Liver (tissue), 8 donors: ENCODE measurements at regions not wholly inside any gene's neighbourhood (a gene's known extent, or its start where the extent isn't known, plus 50 kb on each side); places are given as distances from the start of the nearest gene placed in this dataset.

Source experiments
- DNase-seq: peaks from one replicate; pipeline ENCODE4 v3.0.0-alpha.2; 2017; ENCODE audit warnings: low spot score
- H3K27ac ChIP-seq, 2 donors: one replicate each; pipeline ENCODE4 v1.7.0; 2013; ENCODE audit warnings: inconsistent platforms in 2 of 2, low read length in 2 of 2, control low read depth in 1 of 2, low read depth in 1 of 2, mild to moderate bottlenecking in 1 of 2
- H3K27me3 ChIP-seq, 4 donors: one replicate each; pipeline versions ENCODE4 v1.6.1 to v1.7.0; 2013; ENCODE audit warnings: low read length in 3 of 4, inconsistent platforms in 1 of 4, mild to moderate bottlenecking in 1 of 4, moderate library complexity in 1 of 4; ENCODE audit not compliant: control insufficient read depth in 4 of 4, insufficient read depth in 4 of 4
- H3K36me3 ChIP-seq, 4 donors: one replicate each; pipeline versions ENCODE4 v1.6.1 to v1.7.0; 2013; ENCODE audit warnings: low read length in 3 of 4, mild to moderate bottlenecking in 3 of 4, low read depth in 1 of 4, moderate library complexity in 1 of 4; ENCODE audit not compliant: control insufficient read depth in 4 of 4, insufficient read depth in 3 of 4
- H3K4me1 ChIP-seq, 4 donors: one replicate each; pipeline versions ENCODE4 v1.6.1 to v1.7.0; 2013; ENCODE audit warnings: low read length in 3 of 4, mild to moderate bottlenecking in 3 of 4, moderate library complexity in 1 of 4; ENCODE audit not compliant: control insufficient read depth in 4 of 4, insufficient read depth in 4 of 4
- H3K4me3 ChIP-seq, 3 donors: one replicate each; pipeline versions ENCODE4 v1.6.1 to v1.7.0; 2013; ENCODE audit warnings: low read length in 3 of 3, control low read depth in 1 of 3, low read depth in 1 of 3, mild to moderate bottlenecking in 1 of 3
- H3K9ac ChIP-seq, 2 donors: one replicate each; pipeline ENCODE4 v1.7.0; 2013; ENCODE audit warnings: low read length in 2 of 2, mild to moderate bottlenecking in 2 of 2, moderate library complexity in 2 of 2, control low read depth in 1 of 2, low read depth in 1 of 2
- H3K9me3 ChIP-seq, 4 donors: one replicate each; pipeline versions ENCODE4 v1.6.1 to v1.7.0; 2013; ENCODE audit warnings: low read length in 3 of 4; ENCODE audit not compliant: control insufficient read depth in 4 of 4
- CTCF ChIP-seq: fragments of 150-350 bp; IDR thresholded peaks from 2 replicates; pipeline ENCODE4 v1.5.1; 2017; ENCODE audit warnings: improper control_type of control experiment, low read depth, low read length; ENCODE audit not compliant: missing input control
- FOXA1 ChIP-seq: IDR thresholded peaks from 2 replicates; pipeline ENCODE4 v1.6.1; 2016; ENCODE audit warnings: antibody characterized with exemption
- FOXA2 ChIP-seq: IDR thresholded peaks from 2 replicates; pipeline ENCODE4 v1.6.1; 2016; ENCODE audit warnings: antibody characterized with exemption
- HNF4A ChIP-seq, 2 donors: conservative IDR thresholded peaks; 2 replicates each; pipeline ENCODE4 v1.6.1; 2016; ENCODE audit warnings: antibody characterized with exemption in 2 of 2, mild to moderate bottlenecking in 2 of 2
- JUND ChIP-seq, 2 donors: IDR thresholded peaks; 2 replicates each; pipeline ENCODE4 v1.6.1; 2016; ENCODE audit warnings: antibody characterized with exemption in 2 of 2
- MAX ChIP-seq: IDR thresholded peaks from 2 replicates; pipeline ENCODE4 v1.6.1; 2016; ENCODE audit warnings: antibody characterized with exemption
- RAD21 ChIP-seq, 2 donors: IDR thresholded peaks; 2 replicates each; pipeline ENCODE4 v1.6.1; 2016; ENCODE audit warnings: antibody characterized with exemption in 2 of 2, mild to moderate bottlenecking in 2 of 2
- SP1 ChIP-seq: IDR thresholded peaks from 2 replicates; pipeline ENCODE4 v1.6.1; 2018; ENCODE audit warnings: antibody characterized with exemption, mild to moderate bottlenecking
- TAF1 ChIP-seq: conservative IDR thresholded peaks from 2 replicates; pipeline ENCODE4 v1.6.1; 2016; ENCODE audit warnings: antibody characterized with exemption, mild to moderate bottlenecking
- YY1 ChIP-seq: IDR thresholded peaks from 2 replicates; pipeline ENCODE4 v1.6.1; 2016; ENCODE audit warnings: antibody characterized with exemption, mild to moderate bottlenecking
- WGBS: extraction: QIAGEN DNeasy Blood & Tissue Kit; methylation state at CpG from one replicate; pipeline ENCODE4 v1.1.7; 2013; 5-methylcytosine and 5-hydroxymethylcytosine counted together
- TF ChIP-seq, protein P1 (sequence below): IDR thresholded peaks from 2 replicates; pipeline ENCODE4 v1.6.1; 2016; ENCODE audit warnings: antibody characterized with exemption
- TF ChIP-seq, protein P2 (sequence below): IDR thresholded peaks from 2 replicates; pipeline ENCODE4 v1.6.1; 2016; ENCODE audit warnings: antibody characterized with exemption
- donor health status: healthy.
- donor health status: healthy.
- donor health status: healthy.
- donor health status: healthy.
- donor health status: healthy.

GRCh38 chr5:93141969-93142368, 439.1 kb downstream of the NR2F1-AS1 start:
- Histone ChIP-seq H3K27me3 (no peaks in the 10 kb centered on the region), H3K36me3 (no peaks in the 10 kb centered on the region), H3K4me1 (no peaks in the 10 kb centered on the region), H3K27ac (no peak overlapping the region), H3K9ac (no peak overlapping the region), H3K4me3 (no peak overlapping the region), H3K9me3 (no peaks in the 10 kb centered on the region)
- 38% methylated on average over 2 of the region's 2 CpGs for WGBS
- no peak for DNase-seq
- TF ChIP-seq RAD21 (IDR thresholded peaks at IDR 0.05), result no peak
- TF ChIP-seq YY1, result no peak
- TF ChIP-seq FOXA2, result no peak
- no peak for TF ChIP-seq SP1
- no peak for TF ChIP-seq JUND (IDR thresholded peaks at IDR 0.05)
- TF ChIP-seq, protein P1, sequence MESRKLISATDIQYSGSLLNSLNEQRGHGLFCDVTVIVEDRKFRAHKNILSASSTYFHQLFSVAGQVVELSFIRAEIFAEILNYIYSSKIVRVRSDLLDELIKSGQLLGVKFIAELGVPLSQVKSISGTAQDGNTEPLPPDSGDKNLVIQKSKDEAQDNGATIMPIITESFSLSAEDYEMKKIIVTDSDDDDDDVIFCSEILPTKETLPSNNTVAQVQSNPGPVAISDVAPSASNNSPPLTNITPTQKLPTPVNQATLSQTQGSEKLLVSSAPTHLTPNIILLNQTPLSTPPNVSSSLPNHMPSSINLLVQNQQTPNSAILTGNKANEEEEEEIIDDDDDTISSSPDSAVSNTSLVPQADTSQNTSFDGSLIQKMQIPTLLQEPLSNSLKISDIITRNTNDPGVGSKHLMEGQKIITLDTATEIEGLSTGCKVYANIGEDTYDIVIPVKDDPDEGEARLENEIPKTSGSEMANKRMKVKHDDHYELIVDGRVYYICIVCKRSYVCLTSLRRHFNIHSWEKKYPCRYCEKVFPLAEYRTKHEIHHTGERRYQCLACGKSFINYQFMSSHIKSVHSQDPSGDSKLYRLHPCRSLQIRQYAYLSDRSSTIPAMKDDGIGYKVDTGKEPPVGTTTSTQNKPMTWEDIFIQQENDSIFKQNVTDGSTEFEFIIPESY, result no peak
- no peak for TF ChIP-seq CTCF
- TF ChIP-seq HNF4A (conservative IDR thresholded peaks at IDR 0.05), result no peak
- TF ChIP-seq, protein P2, sequence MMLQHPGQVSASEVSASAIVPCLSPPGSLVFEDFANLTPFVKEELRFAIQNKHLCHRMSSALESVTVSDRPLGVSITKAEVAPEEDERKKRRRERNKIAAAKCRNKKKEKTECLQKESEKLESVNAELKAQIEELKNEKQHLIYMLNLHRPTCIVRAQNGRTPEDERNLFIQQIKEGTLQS, result no peak
- no peak for TF ChIP-seq TAF1
- no peak for TF ChIP-seq MAX

DNA sequence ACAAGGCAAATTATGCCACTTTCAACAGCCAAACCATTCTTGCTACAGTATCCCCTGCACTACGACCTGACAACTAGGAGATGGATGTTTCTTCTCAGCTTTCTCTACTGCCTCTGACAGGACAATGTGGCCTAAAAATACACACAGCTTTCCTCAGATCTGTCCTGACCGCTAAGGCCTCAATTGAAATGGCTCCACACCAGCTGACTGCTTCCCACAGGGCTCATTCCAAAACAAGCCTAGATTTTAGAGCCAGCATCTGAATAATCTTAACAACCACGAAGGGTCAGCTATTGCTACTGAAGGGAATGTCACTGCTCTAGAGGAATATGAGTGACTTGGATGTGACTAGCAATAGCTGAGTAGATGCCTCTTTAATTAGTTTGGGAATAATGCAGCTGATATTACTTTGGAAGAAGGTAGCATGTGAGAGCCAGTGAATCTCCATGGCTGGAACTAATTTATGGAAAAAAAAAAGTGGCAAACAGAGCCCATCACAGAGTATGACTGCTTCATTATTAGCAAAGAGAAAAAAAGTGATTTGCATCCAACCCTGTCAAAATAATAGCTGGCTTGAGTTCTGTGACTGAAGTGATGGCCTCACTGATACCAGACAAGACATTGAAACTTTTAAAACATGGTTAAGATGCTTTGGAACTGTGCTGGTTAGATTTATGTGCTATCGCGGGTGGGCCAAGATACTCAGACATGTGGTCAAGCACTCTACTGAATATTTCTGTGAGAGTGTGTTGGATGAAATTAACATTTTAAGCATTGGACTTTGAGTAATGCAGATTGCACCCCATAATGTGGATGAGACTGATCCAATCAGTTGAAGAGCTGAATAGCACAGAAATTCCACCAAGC, 450.2 kb downstream of the NR2F1-AS1 start:
- Histone ChIP-seq H3K9ac (no peak overlapping the region), H3K36me3 (no peaks in the 10 kb centered on the region), H3K4me1 (no peaks in the 10 kb centered on the region), H3K4me3 (no peak overlapping the region), H3K27ac (no peak overlapping the region), H3K9me3 (no peaks in the 10 kb centered on the region), H3K27me3 (peaks cover 0 to 3% (median 0%) of the 10 kb centered on the region in 4 donors)
- no peak for DNase-seq
- no peak for TF ChIP-seq CTCF
- TF ChIP-seq, protein P1, result no peak
- no peak for TF ChIP-seq FOXA2
- no peak for TF ChIP-seq FOXA1
- no peak for TF ChIP-seq TAF1
- TF ChIP-seq RAD21 (IDR thresholded peaks at IDR 0.05), result no peak
- WGBS, result 66% methylated on average over 5 of the region's 5 CpGs
